SU-DHL-6 (cell line): ENCODE measurements at regions not wholly inside any gene's neighbourhood (a gene's known extent, or its start where the extent isn't known, plus 50 kb on each side); places are given as distances from the start of the nearest gene placed in this dataset.

ENCODE experiments used
- CTCF ChIP-seq: fragments of 200-600 bp; sonication (generic); IDR thresholded peaks from one replicate; pipeline ENCODE4 v1.5.1; 2017; ENCODE audit warnings: antibody characterized with exemption, mild to moderate bottlenecking, low read length, moderate library complexity; ENCODE audit not compliant: insufficient read depth, poor library complexity, severe bottlenecking
- EZH2phosphoT487 ChIP-seq: fragments of 200-600 bp; sonication (generic), shearing (Covaris generic); conservative IDR thresholded peaks from 2 replicates; pipeline ENCODE4 v1.6.1; 2018; ENCODE audit warnings: mild to moderate bottlenecking, antibody characterized with exemption, low read length, moderate library complexity, mixed read lengths

- TF ChIP-seq CTCF (no peak), EZH2phosphoT487 (no peak)
Observed at GRCh38 chr6:74755778-74756177, 450.1 kb downstream of the COL12A1 start.
